Endothelial cell (in vitro differentiated cells): ENCODE measurements at regions not wholly inside any gene's neighbourhood (a gene's known extent, or its start where the extent isn't known, plus 50 kb on each side); places are given as distances from the start of the nearest gene placed in this dataset.

Source experiments
- DNase-seq: peaks from one replicate; pipeline ENCODE4 v3.0.0; 2021; ENCODE audit warnings: low spot score
- H3K27ac Mint-ChIP-seq: one replicate; pipeline ENCODE4 v1.8.0; 2021; ENCODE audit warnings: mixed read lengths, inconsistent platforms; ENCODE audit not compliant: unreplicated experiment
- H3K27me3 Mint-ChIP-seq: one replicate; pipeline ENCODE4 v1.8.0; 2021; ENCODE audit warnings: mild to moderate bottlenecking, moderate library complexity, mixed read lengths, inconsistent platforms; ENCODE audit not compliant: unreplicated experiment
- H3K36me3 Mint-ChIP-seq: one replicate; pipeline ENCODE4 v1.8.0; 2021; ENCODE audit warnings: mild to moderate bottlenecking, low read depth, mixed read lengths, inconsistent platforms; ENCODE audit not compliant: unreplicated experiment
- H3K4me1 Mint-ChIP-seq: one replicate; pipeline ENCODE4 v1.8.0; 2021; ENCODE audit warnings: mild to moderate bottlenecking, mixed read lengths, inconsistent platforms; ENCODE audit not compliant: unreplicated experiment
- H3K4me3 Mint-ChIP-seq: one replicate; pipeline ENCODE4 v1.8.0; 2021; ENCODE audit warnings: mild to moderate bottlenecking, mixed read lengths, inconsistent platforms; ENCODE audit not compliant: unreplicated experiment
- H3K9me3 Mint-ChIP-seq: one replicate; pipeline ENCODE4 v1.8.0; 2021; ENCODE audit warnings: mixed read lengths, inconsistent platforms; ENCODE audit not compliant: unreplicated experiment
- CTCF ChIP-seq: fragments of 200-600 bp; sonication (generic); IDR thresholded peaks from one replicate; pipeline ENCODE4 v1.5.0; 2021; ENCODE audit warnings: antibody characterized with exemption; ENCODE audit not compliant: unreplicated experiment

DNA sequence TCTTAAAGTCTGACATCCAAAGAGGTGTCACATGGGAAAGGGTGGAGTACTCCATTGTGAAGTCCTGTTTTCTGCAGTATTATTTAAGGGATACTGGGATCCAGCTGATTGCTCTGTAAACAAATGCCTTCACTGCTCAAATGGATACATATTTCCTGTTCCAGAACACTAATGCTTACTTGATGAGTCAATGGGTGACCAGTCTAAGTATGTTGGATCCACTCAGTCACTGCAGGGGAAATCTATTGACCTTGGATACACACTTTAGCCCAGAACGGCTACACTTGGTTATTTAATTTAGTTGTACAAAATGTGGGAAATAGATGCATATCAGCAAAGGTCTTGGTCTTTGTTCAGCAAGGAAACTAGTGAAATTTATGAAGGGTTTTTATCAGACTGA, 261.4 kb downstream of the MAP2K4 start:
- no peak overlapping the region for H3K27ac Mint-ChIP-seq
- TF ChIP-seq CTCF: no peak
- H3K27me3 Mint-ChIP-seq: peaks cover 3% of the 10 kb centered on the region
- DNase-seq: no peak
- no peaks in the 10 kb centered on the region for H3K36me3 Mint-ChIP-seq
- H3K4me1 Mint-ChIP-seq: no peaks in the 10 kb centered on the region
- H3K9me3 Mint-ChIP-seq: no peaks in the 10 kb centered on the region
- no peak overlapping the region for H3K4me3 Mint-ChIP-seq

DNA sequence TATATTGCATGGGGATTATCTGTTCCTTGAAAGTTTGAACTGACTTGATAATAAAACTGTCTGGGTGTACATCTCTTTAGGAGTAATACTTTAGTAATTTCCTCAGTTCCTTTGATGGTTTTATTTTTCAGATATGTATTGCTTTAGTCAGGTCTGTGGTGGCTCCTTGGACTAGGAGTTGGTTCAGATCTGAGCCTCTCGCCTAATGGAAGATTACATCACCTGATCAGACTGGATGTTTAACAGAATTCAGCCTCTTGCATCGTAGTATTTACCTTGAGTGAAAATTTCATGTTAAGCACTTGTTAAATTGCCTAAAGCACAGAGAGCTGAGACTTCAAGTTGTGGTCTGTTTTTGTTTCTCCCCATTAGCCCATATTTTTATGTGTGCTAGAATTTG, 267.3 kb downstream of the MAP2K4 start:
- no peak overlapping the region for H3K4me3 Mint-ChIP-seq
- H3K27ac Mint-ChIP-seq: no peak overlapping the region
- no peaks in the 10 kb centered on the region for H3K36me3 Mint-ChIP-seq
- no peak for TF ChIP-seq CTCF
- DNase-seq: no peak
- no peaks in the 10 kb centered on the region for H3K4me1 Mint-ChIP-seq
- H3K9me3 Mint-ChIP-seq: no peaks in the 10 kb centered on the region
- H3K27me3 Mint-ChIP-seq: peaks cover 1% of the 10 kb centered on the region

DNA sequence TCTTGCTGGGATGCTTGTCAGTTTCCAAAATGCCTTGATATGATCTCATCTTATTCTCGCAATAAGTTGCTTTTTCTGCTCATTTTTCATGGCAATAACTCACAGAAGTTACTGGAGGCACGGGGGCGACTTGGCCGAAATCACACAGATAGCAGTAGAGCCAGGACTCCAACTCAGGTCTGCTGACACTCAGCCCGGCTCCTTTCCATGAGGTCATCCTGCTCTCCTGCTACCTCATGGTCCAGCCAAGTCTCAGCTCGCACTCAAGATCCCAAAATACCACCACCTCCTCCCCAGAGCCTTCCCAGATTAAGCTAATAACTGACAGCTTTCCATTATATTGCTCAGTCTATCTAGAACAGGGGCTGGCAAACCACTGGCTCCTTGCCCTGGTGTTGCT, 269.5 kb downstream of the MAP2K4 start:
- no peaks in the 10 kb centered on the region for H3K36me3 Mint-ChIP-seq

DNA sequence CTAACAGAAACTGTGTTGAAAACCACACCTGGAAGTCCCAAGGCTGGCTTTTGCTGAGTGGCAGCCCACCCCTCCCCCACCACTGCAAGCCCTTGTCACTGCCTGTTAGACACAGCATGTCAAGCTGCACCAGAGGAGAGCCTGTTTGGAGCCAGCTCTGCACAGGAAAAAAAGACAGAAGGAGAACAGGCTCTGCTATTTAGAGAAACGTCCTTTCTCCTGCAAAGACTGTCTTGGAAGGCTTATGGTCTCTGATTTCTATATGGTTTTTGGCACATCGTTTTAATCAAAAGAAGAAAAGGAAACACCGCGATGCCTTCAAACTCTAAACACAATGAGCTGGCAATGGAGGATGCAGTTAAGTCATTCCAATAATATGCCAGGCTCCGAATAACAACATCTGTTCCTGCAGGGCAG, 275.5 kb downstream of the MAP2K4 start:
- Mint-ChIP-seq H3K4me3 (no peak overlapping the region), H3K36me3 (no peaks in the 10 kb centered on the region), H3K9me3 (no peaks in the 10 kb centered on the region), H3K4me1 (no peaks in the 10 kb centered on the region), H3K27ac (no peak overlapping the region), H3K27me3 (peaks cover 1% of the 10 kb centered on the region)
- DNase-seq: peak; percentile 8
- TF ChIP-seq CTCF: no peak

More for the DNA sequence above, 269.5 kb downstream of the MAP2K4 start:
- Mint-ChIP-seq H3K4me3 (no peak overlapping the region), H3K9me3 (no peaks in the 10 kb centered on the region), H3K27ac (no peak overlapping the region), H3K4me1 (no peaks in the 10 kb centered on the region), H3K27me3 (peaks cover 1% of the 10 kb centered on the region)
- no peak for TF ChIP-seq CTCF
- DNase-seq: no peak

DNA sequence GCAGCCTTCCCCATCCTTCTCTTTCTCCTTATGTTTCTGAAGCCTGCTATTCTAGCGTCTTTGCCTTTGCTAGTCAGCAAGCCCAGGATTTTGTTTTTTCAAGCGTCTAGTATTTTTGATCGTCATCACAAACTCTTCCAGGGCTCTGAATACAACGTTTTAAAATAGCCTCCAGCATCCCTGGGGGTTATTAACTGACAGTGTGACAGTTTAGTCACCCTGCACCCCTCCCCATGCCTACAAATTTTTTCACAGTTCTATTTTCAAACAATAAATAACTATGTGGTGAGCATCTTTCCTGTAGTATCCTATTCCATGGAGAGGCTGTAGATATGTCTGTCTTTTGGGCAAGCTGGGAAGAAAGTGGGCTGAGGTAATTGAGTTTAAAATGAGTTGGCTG, 280.9 kb downstream of the MAP2K4 start:
- Mint-ChIP-seq H3K9me3 (no peaks in the 10 kb centered on the region), H3K4me1 (no peaks in the 10 kb centered on the region), H3K4me3 (no peak overlapping the region), H3K36me3 (no peaks in the 10 kb centered on the region), H3K27ac (no peak overlapping the region), H3K27me3 (no peaks in the 10 kb centered on the region)
- DNase-seq: no peak
- TF ChIP-seq CTCF: no peak
